ENCODE measurements at regions not wholly inside any gene's neighbourhood (a gene's known extent, or its start where the extent isn't known, plus 50 kb on each side); places are given as distances from the start of the nearest gene placed in this dataset.

DNA sequence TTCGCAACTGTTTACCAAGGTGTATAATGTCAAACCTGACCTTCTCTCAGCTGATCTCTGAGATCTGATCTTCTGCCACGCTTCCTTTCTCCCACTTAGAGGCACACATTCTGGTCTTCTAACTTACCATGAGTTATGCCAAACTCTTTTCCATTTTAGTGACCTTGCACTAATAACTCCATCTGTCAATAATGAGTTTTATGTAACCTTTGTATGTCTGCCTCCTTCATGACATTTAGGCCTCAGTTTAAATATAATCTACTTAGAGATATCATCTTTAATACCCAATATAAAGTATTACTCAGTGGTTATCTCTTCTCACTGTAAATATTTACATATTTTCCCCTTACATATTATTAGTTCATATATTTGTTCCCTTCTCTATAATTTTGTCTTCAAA is 827.5 kb upstream of the PCDH20 start:
- no peak overlapping the region for H3K27ac Mint-ChIP-seq
- no peaks in the 10 kb centered on the region for H3K36me3 ChIP-seq (ENCODE audit: insufficient read depth)

DNA sequence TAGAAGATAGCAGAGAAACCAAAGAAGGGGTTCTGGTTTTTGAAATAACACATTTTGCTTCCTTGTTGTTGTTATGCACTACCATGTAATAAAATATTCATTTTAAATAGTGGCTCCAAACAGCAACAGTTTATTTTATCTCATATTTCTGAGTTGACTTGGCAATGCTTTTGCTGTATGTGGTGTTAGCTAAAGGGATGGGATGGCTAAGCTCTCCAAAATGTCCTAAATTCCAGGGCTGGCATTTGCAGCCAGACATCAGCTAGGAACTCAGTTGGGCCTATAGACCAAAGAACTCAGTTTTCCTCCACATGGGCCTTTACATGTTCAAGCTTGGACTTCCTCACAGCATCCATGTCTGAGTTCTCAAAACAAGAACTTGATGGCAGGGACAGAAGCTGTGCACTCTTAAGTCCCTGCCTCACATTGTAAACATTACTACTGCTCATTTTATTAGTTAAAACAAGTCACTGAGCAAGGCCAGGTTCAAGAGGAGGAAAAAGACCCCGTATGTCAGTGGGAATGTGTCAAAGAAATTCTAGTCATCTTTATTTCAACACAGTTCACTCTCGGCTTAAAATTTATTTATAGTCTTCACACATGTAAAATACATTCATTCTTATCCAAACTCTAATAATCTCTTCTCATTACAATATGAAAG is 819.3 kb upstream of the PCDH20 start:
- H3K27ac ChIP-seq (ENCODE audit: low read depth) = no peak overlapping the region
- H3F3A ChIP-seq (replicated peaks; ENCODE audit: low read depth) = no peaks in the 10 kb centered on the region
- no peak for TF ChIP-seq EZH2phosphoT487 (IDR thresholded peaks at IDR 0.05; ENCODE audit: unreplicated experiment)
- no peaks in the 10 kb centered on the region for H3K79me2 ChIP-seq (replicated peaks; ENCODE audit: insufficient read depth)
- H3K4me1 ChIP-seq (ENCODE audit: insufficient read depth) = peaks cover 4% of the 10 kb centered on the region; the same call in 1 of the 2 replicates
- H3K4me3 ChIP-seq = no peak overlapping the region
- no peaks in the 10 kb centered on the region for H3K27me3 ChIP-seq (ENCODE audit: insufficient read depth)
- no peaks in the 10 kb centered on the region for H4K20me1 ChIP-seq (replicated peaks; ENCODE audit: insufficient read depth)
- Mint-ChIP-seq H3K9me3 (no peaks in the 10 kb centered on the region), H3K4me3 (no peak overlapping the region), H3K4me1 (no peaks in the 10 kb centered on the region; the same call in 1 of the 3 replicates), H3K27ac (no peak overlapping the region), H3K36me3 (ENCODE audit: low read depth) (no peaks in the 10 kb centered on the region), H3K27me3 (ENCODE audit: insufficient read depth, low read depth, poor library complexity) (peaks cover 1% of the 10 kb centered on the region)
- peak overlapping the region; percentile 77; the same call in 1 of the 2 replicates for H2AFZ ChIP-seq
- ATAC-seq = no peak
- no peaks in the 10 kb centered on the region for H3K9me2 ChIP-seq (ENCODE audit: insufficient read depth)
- no peak for DNase-seq (ENCODE audit: low spot score)
- no peaks in the 10 kb centered on the region for H3K36me3 ChIP-seq (ENCODE audit: insufficient read depth)
- no peak overlapping the region for H3K4me2 ChIP-seq

More for the DNA sequence above, 827.5 kb upstream of the PCDH20 start:
- Histone ChIP-seq H3F3A (replicated peaks; ENCODE audit: low read depth) (no peaks in the 10 kb centered on the region), H2AFZ (no peak overlapping the region), H3K4me1 (ENCODE audit: insufficient read depth) (no peaks in the 10 kb centered on the region), H3K27me3 (ENCODE audit: insufficient read depth) (no peaks in the 10 kb centered on the region), H3K79me2 (replicated peaks; ENCODE audit: insufficient read depth) (no peaks in the 10 kb centered on the region), H3K4me3 (no peak overlapping the region), H4K20me1 (replicated peaks; ENCODE audit: insufficient read depth) (no peaks in the 10 kb centered on the region), H3K27ac (ENCODE audit: low read depth) (no peak overlapping the region), H3K4me2 (no peak overlapping the region), H3K9me2 (ENCODE audit: insufficient read depth) (no peaks in the 10 kb centered on the region)
- ATAC-seq = no peak
- no peak for DNase-seq (ENCODE audit: low spot score)
- Mint-ChIP-seq H3K36me3 (ENCODE audit: low read depth) (no peaks in the 10 kb centered on the region), H3K27me3 (ENCODE audit: insufficient read depth, low read depth, poor library complexity) (no peaks in the 10 kb centered on the region), H3K9me3 (no peaks in the 10 kb centered on the region), H3K4me1 (no peaks in the 10 kb centered on the region), H3K4me3 (no peak overlapping the region)
- TF ChIP-seq EZH2phosphoT487 (IDR thresholded peaks at IDR 0.05; ENCODE audit: unreplicated experiment) (no peak), ZNF114 (CRISPR knock-in tag; IDR thresholded peaks at IDR 0.05) (no peak), CREB1 (CRISPR knock-in tag; IDR thresholded peaks at IDR 0.05; ENCODE audit: low read depth) (no peak), JUNB (IDR thresholded peaks at IDR 0.05; ENCODE audit: unreplicated experiment) (no peak)
- TF ChIP-seq, protein P1, sequence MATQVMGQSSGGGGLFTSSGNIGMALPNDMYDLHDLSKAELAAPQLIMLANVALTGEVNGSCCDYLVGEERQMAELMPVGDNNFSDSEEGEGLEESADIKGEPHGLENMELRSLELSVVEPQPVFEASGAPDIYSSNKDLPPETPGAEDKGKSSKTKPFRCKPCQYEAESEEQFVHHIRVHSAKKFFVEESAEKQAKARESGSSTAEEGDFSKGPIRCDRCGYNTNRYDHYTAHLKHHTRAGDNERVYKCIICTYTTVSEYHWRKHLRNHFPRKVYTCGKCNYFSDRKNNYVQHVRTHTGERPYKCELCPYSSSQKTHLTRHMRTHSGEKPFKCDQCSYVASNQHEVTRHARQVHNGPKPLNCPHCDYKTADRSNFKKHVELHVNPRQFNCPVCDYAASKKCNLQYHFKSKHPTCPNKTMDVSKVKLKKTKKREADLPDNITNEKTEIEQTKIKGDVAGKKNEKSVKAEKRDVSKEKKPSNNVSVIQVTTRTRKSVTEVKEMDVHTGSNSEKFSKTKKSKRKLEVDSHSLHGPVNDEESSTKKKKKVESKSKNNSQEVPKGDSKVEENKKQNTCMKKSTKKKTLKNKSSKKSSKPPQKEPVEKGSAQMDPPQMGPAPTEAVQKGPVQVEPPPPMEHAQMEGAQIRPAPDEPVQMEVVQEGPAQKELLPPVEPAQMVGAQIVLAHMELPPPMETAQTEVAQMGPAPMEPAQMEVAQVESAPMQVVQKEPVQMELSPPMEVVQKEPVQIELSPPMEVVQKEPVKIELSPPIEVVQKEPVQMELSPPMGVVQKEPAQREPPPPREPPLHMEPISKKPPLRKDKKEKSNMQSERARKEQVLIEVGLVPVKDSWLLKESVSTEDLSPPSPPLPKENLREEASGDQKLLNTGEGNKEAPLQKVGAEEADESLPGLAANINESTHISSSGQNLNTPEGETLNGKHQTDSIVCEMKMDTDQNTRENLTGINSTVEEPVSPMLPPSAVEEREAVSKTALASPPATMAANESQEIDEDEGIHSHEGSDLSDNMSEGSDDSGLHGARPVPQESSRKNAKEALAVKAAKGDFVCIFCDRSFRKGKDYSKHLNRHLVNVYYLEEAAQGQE (IDR thresholded peaks at IDR 0.05; ENCODE audit: unreplicated experiment) = no peak

DNA sequence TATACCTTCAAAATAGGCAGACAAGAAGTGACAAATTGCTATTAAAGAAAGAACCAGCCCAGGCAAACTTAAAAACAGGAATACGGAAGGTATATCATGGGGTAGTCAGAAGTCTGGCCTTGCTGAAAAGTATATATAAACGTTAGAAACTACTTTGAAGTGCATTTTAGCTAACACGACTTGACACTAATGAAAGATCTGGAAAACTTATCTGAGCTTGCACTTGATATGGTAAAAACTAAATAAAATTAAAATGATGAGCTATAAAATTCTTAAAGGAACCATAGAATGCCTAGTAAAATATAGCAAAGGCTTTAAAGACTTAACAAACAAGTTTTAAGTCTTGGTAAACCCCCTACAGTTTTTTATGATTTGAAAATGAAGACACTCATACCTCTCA is 795.3 kb upstream of the PCDH20 start:
- no peak overlapping the region for H2AFZ ChIP-seq
- H3K4me1 Mint-ChIP-seq = peaks cover 8% of the 10 kb centered on the region; the same call in 2 of the 3 replicates
- H3K4me2 ChIP-seq = no peak overlapping the region
- no peaks in the 10 kb centered on the region for H3K27me3 ChIP-seq (ENCODE audit: insufficient read depth)
- H3K36me3 Mint-ChIP-seq (ENCODE audit: low read depth) = no peaks in the 10 kb centered on the region
- H3K4me3 Mint-ChIP-seq = no peak overlapping the region
- no peaks in the 10 kb centered on the region; the same call in 1 of the 2 replicates for H3K9me2 ChIP-seq (ENCODE audit: insufficient read depth)
- no peaks in the 10 kb centered on the region for H3K79me2 ChIP-seq (replicated peaks; ENCODE audit: insufficient read depth)
- no peaks in the 10 kb centered on the region for H3F3A ChIP-seq (replicated peaks; ENCODE audit: low read depth)
- no peaks in the 10 kb centered on the region for H3K36me3 ChIP-seq (ENCODE audit: insufficient read depth)
- H3K27me3 Mint-ChIP-seq (ENCODE audit: insufficient read depth, low read depth, poor library complexity) = no peaks in the 10 kb centered on the region
- H3K9me3 Mint-ChIP-seq = peaks cover 2% of the 10 kb centered on the region; the same call in 1 of the 3 replicates
- DNase-seq (ENCODE audit: low spot score) (no peak), ATAC-seq (no peak)
- no peak overlapping the region for H3K4me3 ChIP-seq
- H3K27ac ChIP-seq (ENCODE audit: low read depth) = no peak overlapping the region
- TF ChIP-seq, protein P1 (IDR thresholded peaks at IDR 0.05; ENCODE audit: unreplicated experiment) = no peak
- TF ChIP-seq STAT1 (IDR thresholded peaks at IDR 0.05; ENCODE audit: unreplicated experiment) (no peak), NANOG (IDR thresholded peaks at IDR 0.05; ENCODE audit: borderline replicate concordance) (no peak), JUNB (IDR thresholded peaks at IDR 0.05; ENCODE audit: unreplicated experiment) (no peak)
- TF ChIP-seq, protein P2, sequence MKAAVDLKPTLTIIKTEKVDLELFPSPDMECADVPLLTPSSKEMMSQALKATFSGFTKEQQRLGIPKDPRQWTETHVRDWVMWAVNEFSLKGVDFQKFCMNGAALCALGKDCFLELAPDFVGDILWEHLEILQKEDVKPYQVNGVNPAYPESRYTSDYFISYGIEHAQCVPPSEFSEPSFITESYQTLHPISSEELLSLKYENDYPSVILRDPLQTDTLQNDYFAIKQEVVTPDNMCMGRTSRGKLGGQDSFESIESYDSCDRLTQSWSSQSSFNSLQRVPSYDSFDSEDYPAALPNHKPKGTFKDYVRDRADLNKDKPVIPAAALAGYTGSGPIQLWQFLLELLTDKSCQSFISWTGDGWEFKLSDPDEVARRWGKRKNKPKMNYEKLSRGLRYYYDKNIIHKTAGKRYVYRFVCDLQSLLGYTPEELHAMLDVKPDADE (IDR thresholded peaks at IDR 0.05) = no peak
- H4K20me1 ChIP-seq (replicated peaks; ENCODE audit: insufficient read depth) = no peaks in the 10 kb centered on the region
- no peak overlapping the region; the same call in 1 of the 2 replicates for H3K27ac Mint-ChIP-seq
- H3K4me1 ChIP-seq (ENCODE audit: insufficient read depth) = peaks cover 8% of the 10 kb centered on the region; the same call in 1 of the 2 replicates

Measured in GM23338 (cell line).